GM04504 (cell line): ENCODE measurements at regions not wholly inside any gene's neighbourhood (a gene's known extent, or its start where the extent isn't known, plus 50 kb on each side); places are given as distances from the start of the nearest gene placed in this dataset.
"Not testable (repeated sequence)": the region's sequence is repeated elsewhere in the genome, so short reads cannot be mapped to it uniquely, and the experiment has no call there.

ENCODE experiments used
- DNase-seq: peaks from one replicate; pipeline ENCODE4 v3.0.0-alpha.2; 2012; ENCODE audit warnings: low read depth

GRCh38 chr1:105137543-105138457 lies 1388.1 kb downstream of the AMY1C start:
- no peak for DNase-seq

- DNase-seq, result no peak
Measured at GRCh38 chr1:105138458-105138893, 1388.8 kb downstream of the AMY1C start.

- no peak for DNase-seq
Measured at GRCh38 chr1:105172788-105173187, 1423.1 kb downstream of the AMY1C start.

GRCh38 chr1:105180789-105181188 lies 1431.1 kb downstream of the AMY1C start:
- DNase-seq, result no peak

GRCh38 chr1:105204836-105205371 lies 1455.2 kb downstream of the AMY1C start:
- DNase-seq, result no peak

- DNase-seq, result no peak
Measured at GRCh38 chr1:105208581-105208980, 1458.9 kb downstream of the AMY1C start.

GRCh38 chr1:105210747-105211146 lies 1461.0 kb downstream of the AMY1C start:
- no peak for DNase-seq

- no peak for DNase-seq
Measured at GRCh38 chr1:105231378-105231777, 1481.7 kb downstream of the AMY1C start.

GRCh38 chr1:105243411-105243810 lies 1493.7 kb downstream of the AMY1C start:
- no peak for DNase-seq

GRCh38 chr1:105243969-105244368 lies 1494.3 kb downstream of the AMY1C start:
- DNase-seq, result no peak

GRCh38 chr1:105254906-105255305 lies 1505.2 kb downstream of the AMY1C start:
- no peak for DNase-seq

- no peak for DNase-seq
Measured at GRCh38 chr1:105260001-105260400, 1510.3 kb downstream of the AMY1C start.

GRCh38 chr1:105270966-105271365 lies 1521.3 kb downstream of the AMY1C start:
- DNase-seq, result no peak

GRCh38 chr1:105272376-105272775 lies 1522.7 kb downstream of the AMY1C start:
- not testable (repeated sequence) for DNase-seq

GRCh38 chr1:105294838-105295237 lies 1545.1 kb downstream of the AMY1C start:
- no peak for DNase-seq

- no peak for DNase-seq
Measured at GRCh38 chr1:105310063-105310462, 1560.4 kb downstream of the AMY1C start.

GRCh38 chr1:105317976-105318375 lies 1568.3 kb downstream of the AMY1C start:
- DNase-seq, result no peak

- DNase-seq, result no peak
Measured at GRCh38 chr1:105326886-105327285, 1577.2 kb downstream of the AMY1C start.

GRCh38 chr1:105337420-105337819 lies 1587.7 kb downstream of the AMY1C start:
- no peak for DNase-seq

GRCh38 chr1:105343317-105343716 lies 1593.6 kb downstream of the AMY1C start:
- DNase-seq, result no peak

GRCh38 chr1:105359457-105359856 lies 1609.8 kb downstream of the AMY1C start:
- no peak for DNase-seq

GRCh38 chr1:105362438-105362837 lies 1612.7 kb downstream of the AMY1C start:
- DNase-seq, result no peak

GRCh38 chr1:105368446-105368845 lies 1618.7 kb downstream of the AMY1C start:
- no peak for DNase-seq

GRCh38 chr1:105373681-105374080 lies 1624.0 kb downstream of the AMY1C start:
- no peak for DNase-seq
